HepG2 (cell line): ENCODE measurements at regions not wholly inside any gene's neighbourhood (a gene's known extent, or its start where the extent isn't known, plus 50 kb on each side); places are given as distances from the start of the nearest gene placed in this dataset.

Experiments used
- ATAC-seq: fragments of 200-7000 bp; cut with Tn5 transposase; 3 replicates; pipeline ENCODE4 v1.9.1; 2020; ENCODE audit warnings: mild to moderate bottlenecking, moderate library complexity
- BruUV-seq: library from RNA; stranded (reverse); fragments of 400-500 nt; replicated peaks from 2 replicates; lab custom pipeline; 2021; lab: Mats Ljungman, UMichigan
- CTCF ChIA-PET: fragments of 300-600 bp; formaldehyde crosslinking; extraction: SDS; loops from one replicate; lab custom pipeline; 2021; ENCODE audit warnings: low total read pairs, inconsistent platforms, low intra/inter-chr PET ratio; lab: Yijun Ruan, JAX
- POLR2A ChIA-PET: fragments of 350-600 bp; sonication (Branson Sonifier 250); formaldehyde crosslinking; loops from one replicate; lab custom pipeline; 2020; ENCODE audit warnings: antibody characterized with exemption, inconsistent platforms; lab: Yijun Ruan, JAX
- DNase-seq: peaks from one replicate; pipeline ENCODE4 v3.0.0-alpha.2; 2015; ENCODE audit warnings: low spot score
- FAIRE-seq: peaks from 3 replicates; lab custom pipeline; 2011; peaks lifted over from hg19 to GRCh38; lab: Jason Lieb, UNC
- H2AFZ ChIP-seq: one replicate; pipeline ENCODE4 v1.6.1; 2011; ENCODE audit warnings: low read length, inconsistent platforms
- H3K27ac ChIP-seq: fragments of 300-600 bp; 3 replicates; pipeline ENCODE4 v1.8.0; 2011; ENCODE audit warnings: mixed run types, mild to moderate bottlenecking, mixed read lengths, low read length, inconsistent platforms; ENCODE audit not compliant: insufficient read depth; ENCODE audit errors: extremely low read length
- H3K27me3 ChIP-seq, 2 experiments: fragments of 200-600 bp in 1 of 2; 2 replicates in 1 of 2; 3 replicates in 1 of 2; pipeline versions ENCODE4 v1.6.0 to v1.8.0; 2011; ENCODE audit warnings: low read length in 2 of 2, mild to moderate bottlenecking in 2 of 2, moderate library complexity in 2 of 2, inconsistent platforms in 1 of 2; ENCODE audit not compliant: insufficient read depth in 2 of 2, control insufficient read depth in 1 of 2
- H3K36me3 ChIP-seq, 2 experiments: fragments of 200-600 bp in 1 of 2; replicated peaks in 1 of 2; 2 replicates in 1 of 2; 3 replicates in 1 of 2; pipeline versions ENCODE4 v1.5.1 to v1.8.0; 2011; ENCODE audit warnings: low read length in 2 of 2, inconsistent platforms in 1 of 2; ENCODE audit not compliant: insufficient read depth in 2 of 2, control insufficient read depth in 1 of 2
- H3K4me1 ChIP-seq: 2 replicates; pipeline ENCODE4 v1.5.1; 2012; ENCODE audit warnings: low read length, inconsistent platforms; ENCODE audit not compliant: insufficient read depth
- H3K4me2 ChIP-seq: 2 replicates; pipeline ENCODE4 v1.6.0; 2011; ENCODE audit warnings: low read depth, low read length, inconsistent platforms
- H3K4me3 ChIP-seq, 3 experiments: fragments of 200-600 bp in 1 of 3; sonication (generic), shearing (Covaris generic) in 1 of 3; replicated peaks in 1 of 3; 2 replicates each; pipeline ENCODE4 v1.5.1; 2011 to 2016; ENCODE audit warnings: low read length in 3 of 3, inconsistent platforms in 2 of 3, low read depth in 2 of 3, mild to moderate bottlenecking in 2 of 3, control low read depth in 1 of 3, mixed read lengths in 1 of 3; ENCODE audit not compliant: insufficient read depth in 1 of 3
- H3K79me2 ChIP-seq: one replicate; pipeline ENCODE4 v1.6.1; 2011; ENCODE audit warnings: low read length, inconsistent platforms; ENCODE audit not compliant: insufficient read depth
- H3K9ac ChIP-seq: 2 replicates; pipeline ENCODE4 v1.6.0; 2011; ENCODE audit warnings: mild to moderate bottlenecking, low read depth, low read length, inconsistent platforms; ENCODE audit not compliant: insufficient read depth
- H3K9me3 ChIP-seq: 2 replicates; pipeline ENCODE4 v1.5.1; 2012; ENCODE audit warnings: mild to moderate bottlenecking, low read length
- H4K20me1 ChIP-seq: 2 replicates; pipeline ENCODE4 v1.6.0; 2011; ENCODE audit warnings: inconsistent platforms, mild to moderate bottlenecking, low read length, moderate library complexity; ENCODE audit not compliant: insufficient read depth
- AKAP8 ChIP-seq: sonication (generic); formaldehyde crosslinking; IDR thresholded peaks from 2 replicates; pipeline ENCODE4 v1.5.1; 2020; ENCODE audit warnings: mild to moderate bottlenecking, missing genetic modification reagents
- FOXA3 ChIP-seq: IDR thresholded peaks from 2 replicates; pipeline ENCODE4 v1.6.1; 2016; ENCODE audit warnings: missing genetic modification reagents, missing compliant biosample characterization
- JUND ChIP-seq: sonication (generic); formaldehyde crosslinking; IDR thresholded peaks from 2 replicates; pipeline ENCODE4 v1.8.0; 2022; ENCODE audit warnings: mild to moderate bottlenecking, missing genetic modification reagents
- SAP130 ChIP-seq: IDR thresholded peaks from 2 replicates; pipeline ENCODE4 v1.6.1; 2016; ENCODE audit warnings: low read depth
- SATB2 ChIP-seq: sonication (generic); formaldehyde crosslinking; IDR thresholded peaks from 2 replicates; pipeline ENCODE4 v1.5.0; 2020; ENCODE audit warnings: missing genetic modification reagents
- SMARCC2 ChIP-seq: fragments of 450-650 bp; IDR thresholded peaks from 2 replicates; pipeline ENCODE4 v1.6.1; 2017; ENCODE audit warnings: antibody characterized with exemption, mild to moderate bottlenecking
- SMYD3 ChIP-seq: sonication (generic); formaldehyde crosslinking; IDR thresholded peaks from 2 replicates; pipeline ENCODE4 v1.8.1; 2023; ENCODE audit warnings: mild to moderate bottlenecking, missing genetic modification reagents
- SP5 ChIP-seq: IDR thresholded peaks from 2 replicates; pipeline ENCODE4 v1.6.1; 2016; ENCODE audit warnings: low read depth, borderline replicate concordance
- TFDP1 ChIP-seq: IDR thresholded peaks from 2 replicates; pipeline ENCODE4 v1.6.1; 2016; ENCODE audit warnings: missing compliant biosample characterization, missing genetic modification reagents, borderline replicate concordance
- ZFX ChIP-seq: sonication (generic); formaldehyde crosslinking; IDR thresholded peaks from 2 replicates; pipeline ENCODE4 v1.4.0; 2020; ENCODE audit warnings: mild to moderate bottlenecking, low read depth, missing genetic modification reagents, moderate library complexity
- ZNF225 ChIP-seq: sonication (generic); formaldehyde crosslinking; IDR thresholded peaks from 2 replicates; pipeline ENCODE4 v1.4.0; 2020; ENCODE audit warnings: mild to moderate bottlenecking, missing genetic modification reagents
- ZNF282 ChIP-seq: fragments of 450-650 bp; IDR thresholded peaks from 2 replicates; pipeline ENCODE4 v1.6.1; 2018; ENCODE audit not compliant: partially characterized antibody
- ZNF331 ChIP-seq: sonication (generic); formaldehyde crosslinking; IDR thresholded peaks from 2 replicates; pipeline ENCODE4 v1.4.0; 2020; ENCODE audit warnings: missing genetic modification reagents
- ZNF367 ChIP-seq: sonication (generic); formaldehyde crosslinking; IDR thresholded peaks from 2 replicates; pipeline ENCODE4 v1.4.0; 2020; ENCODE audit warnings: missing genetic modification reagents, borderline replicate concordance
- ZNF740 ChIP-seq: sonication (generic); formaldehyde crosslinking; IDR thresholded peaks from 2 replicates; pipeline ENCODE4 v1.4.0; 2020; ENCODE audit warnings: missing genetic modification reagents
- WGBS: methylation state at CpG from one replicate; pipeline ENCODE4 v1.1.6; 2017; ENCODE audit warnings: low lambda C conversion rate; 5-methylcytosine and 5-hydroxymethylcytosine counted together
- in situ Hi-C: cut with HindIII; loops from 2 replicates; pipeline ENCODE4 v1.10.0; 2017; ENCODE audit warnings: low pct_unique_long_range_greater_than_20kb; ENCODE audit not compliant: extremely low pct_ligation_motif_present
- intact Hi-C: fragments of 100-400 bp; cut with micrococcal nuclease; formaldehyde crosslinking; loops from one replicate; pipeline ENCODE4 v1.10.0; 2022; ENCODE audit not compliant: unreplicated experiment
- TF ChIP-seq, protein P1 (sequence below): sonication (generic); formaldehyde crosslinking; IDR thresholded peaks from 2 replicates; pipeline ENCODE4 v1.5.0; 2020; ENCODE audit warnings: mild to moderate bottlenecking, missing genetic modification reagents, borderline replicate concordance

GRCh38 chr18:4636967-4637366, 181.9 kb upstream of the DLGAP1 start (continued):
- TF ChIP-seq, protein P1, sequence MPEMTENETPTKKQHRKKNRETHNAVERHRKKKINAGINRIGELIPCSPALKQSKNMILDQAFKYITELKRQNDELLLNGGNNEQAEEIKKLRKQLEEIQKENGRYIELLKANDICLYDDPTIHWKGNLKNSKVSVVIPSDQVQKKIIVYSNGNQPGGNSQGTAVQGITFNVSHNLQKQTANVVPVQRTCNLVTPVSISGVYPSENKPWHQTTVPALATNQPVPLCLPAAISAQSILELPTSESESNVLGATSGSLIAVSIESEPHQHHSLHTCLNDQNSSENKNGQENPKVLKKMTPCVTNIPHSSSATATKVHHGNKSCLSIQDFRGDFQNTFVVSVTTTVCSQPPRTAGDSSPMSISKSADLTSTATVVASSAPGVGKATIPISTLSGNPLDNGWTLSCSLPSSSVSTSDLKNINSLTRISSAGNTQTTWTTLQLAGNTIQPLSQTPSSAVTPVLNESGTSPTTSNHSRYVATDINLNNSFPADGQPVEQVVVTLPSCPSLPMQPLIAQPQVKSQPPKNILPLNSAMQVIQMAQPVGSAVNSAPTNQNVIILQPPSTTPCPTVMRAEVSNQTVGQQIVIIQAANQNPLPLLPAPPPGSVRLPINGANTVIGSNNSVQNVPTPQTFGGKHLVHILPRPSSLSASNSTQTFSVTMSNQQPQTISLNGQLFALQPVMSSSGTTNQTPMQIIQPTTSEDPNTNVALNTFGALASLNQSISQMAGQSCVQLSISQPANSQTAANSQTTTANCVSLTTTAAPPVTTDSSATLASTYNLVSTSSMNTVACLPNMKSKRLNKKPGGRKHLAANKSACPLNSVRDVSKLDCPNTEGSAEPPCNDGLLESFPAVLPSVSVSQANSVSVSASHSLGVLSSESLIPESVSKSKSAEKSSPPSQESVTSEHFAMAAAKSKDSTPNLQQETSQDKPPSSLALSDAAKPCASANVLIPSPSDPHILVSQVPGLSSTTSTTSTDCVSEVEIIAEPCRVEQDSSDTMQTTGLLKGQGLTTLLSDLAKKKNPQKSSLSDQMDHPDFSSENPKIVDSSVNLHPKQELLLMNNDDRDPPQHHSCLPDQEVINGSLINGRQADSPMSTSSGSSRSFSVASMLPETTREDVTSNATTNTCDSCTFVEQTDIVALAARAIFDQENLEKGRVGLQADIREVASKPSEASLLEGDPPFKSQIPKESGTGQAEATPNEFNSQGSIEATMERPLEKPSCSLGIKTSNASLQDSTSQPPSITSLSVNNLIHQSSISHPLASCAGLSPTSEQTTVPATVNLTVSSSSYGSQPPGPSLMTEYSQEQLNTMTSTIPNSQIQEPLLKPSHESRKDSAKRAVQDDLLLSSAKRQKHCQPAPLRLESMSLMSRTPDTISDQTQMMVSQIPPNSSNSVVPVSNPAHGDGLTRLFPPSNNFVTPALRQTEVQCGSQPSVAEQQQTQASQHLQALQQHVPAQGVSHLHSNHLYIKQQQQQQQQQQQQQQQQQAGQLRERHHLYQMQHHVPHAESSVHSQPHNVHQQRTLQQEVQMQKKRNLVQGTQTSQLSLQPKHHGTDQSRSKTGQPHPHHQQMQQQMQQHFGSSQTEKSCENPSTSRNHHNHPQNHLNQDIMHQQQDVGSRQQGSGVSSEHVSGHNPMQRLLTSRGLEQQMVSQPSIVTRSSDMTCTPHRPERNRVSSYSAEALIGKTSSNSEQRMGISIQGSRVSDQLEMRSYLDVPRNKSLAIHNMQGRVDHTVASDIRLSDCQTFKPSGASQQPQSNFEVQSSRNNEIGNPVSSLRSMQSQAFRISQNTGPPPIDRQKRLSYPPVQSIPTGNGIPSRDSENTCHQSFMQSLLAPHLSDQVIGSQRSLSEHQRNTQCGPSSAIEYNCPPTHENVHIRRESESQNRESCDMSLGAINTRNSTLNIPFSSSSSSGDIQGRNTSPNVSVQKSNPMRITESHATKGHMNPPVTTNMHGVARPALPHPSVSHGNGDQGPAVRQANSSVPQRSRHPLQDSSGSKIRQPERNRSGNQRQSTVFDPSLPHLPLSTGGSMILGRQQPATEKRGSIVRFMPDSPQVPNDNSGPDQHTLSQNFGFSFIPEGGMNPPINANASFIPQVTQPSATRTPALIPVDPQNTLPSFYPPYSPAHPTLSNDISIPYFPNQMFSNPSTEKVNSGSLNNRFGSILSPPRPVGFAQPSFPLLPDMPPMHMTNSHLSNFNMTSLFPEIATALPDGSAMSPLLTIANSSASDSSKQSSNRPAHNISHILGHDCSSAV (CRISPR knock-in tag) = no peak
- TF ChIP-seq SATB2 (CRISPR knock-in tag) = no peak
- TF ChIP-seq, all 625 proteins: peak for 0

- H3K4me2 ChIP-seq = no peak overlapping the region
- H3K79me2 ChIP-seq = no peaks in the 10 kb centered on the region
- BruUV-seq = no TSS peak
- no peaks in the 10 kb centered on the region for H4K20me1 ChIP-seq
- no peaks in the 10 kb centered on the region for H3K27me3 ChIP-seq
- no peak overlapping the region for H3K9ac ChIP-seq
- CTCF ChIA-PET = no interaction called here
- no peaks in the 10 kb centered on the region for H3K9me3 ChIP-seq
- in situ Hi-C loops = loop anchor here (25.0 kb wide), 1 partner anchor 106 kb away; no protein-coding TSS in a partner anchor
- POLR2A ChIA-PET = no interaction called here
- FAIRE-seq (no peak), DNase-seq (no peak), ATAC-seq (no peak)
- H3K27ac ChIP-seq = no peak overlapping the region
- 23% methylated on average over 4 of the region's 6 CpGs for WGBS
- H3K4me1 ChIP-seq = no peaks in the 10 kb centered on the region
- no peaks in the 10 kb centered on the region for H3K36me3 ChIP-seq
- no peak for TF ChIP-seq AKAP8
- no peak for TF ChIP-seq SMARCC2
- no peak for TF ChIP-seq ZNF367 (CRISPR knock-in tag)
- TF ChIP-seq ZFX = no peak
- no peak for TF ChIP-seq ZNF740
- TF ChIP-seq FOXA3 (CRISPR knock-in tag) = no peak
- TF ChIP-seq ZNF282 = no peak
- no peak for TF ChIP-seq JUND (CRISPR knock-in tag)
- no peak for TF ChIP-seq TFDP1 (CRISPR knock-in tag)
- TF ChIP-seq SAP130 (CRISPR knock-in tag) = no peak
- no peak for TF ChIP-seq SMYD3 (CRISPR knock-in tag)
- no peak for TF ChIP-seq ZNF331 (CRISPR knock-in tag)
- TF ChIP-seq SP5 = no peak
- no peak for TF ChIP-seq ZNF225 (CRISPR knock-in tag)
- no peak overlapping the region for H3K4me3 ChIP-seq
- intact Hi-C loops = no loop called here
- H2AFZ ChIP-seq = no peak overlapping the region
These were observed 176.1 kb upstream of the DLGAP1 start for GRCh38 chr18:4631239-4631638.
